ENCODE measurements at regions not wholly inside any gene's neighbourhood (a gene's known extent, or its start where the extent isn't known, plus 50 kb on each side); places are given as distances from the start of the nearest gene placed in this dataset.

GRCh38 chr3:94654096-94654495, 591.2 kb downstream of the NSUN3 start:
- H3K4me3 Mint-ChIP-seq = no peak overlapping the region
- no peak overlapping the region for H3K4me3 ChIP-seq (ENCODE audit: control extremely low read depth in 1 of 5, extremely low read depth in 1 of 5, insufficient read depth in 1 of 5, low read depth in 2 of 5, low read length in 4 of 5)
- no peak for ATAC-seq (ENCODE audit: low read depth)
- no peak for TF ChIP-seq EZH2 (IDR thresholded peaks at IDR 0.05; ENCODE audit: borderline replicate concordance, insufficient read depth, low read depth, low read length, poor library complexity, severe bottlenecking)
- TF ChIP-seq CTCF (IDR thresholded peaks at IDR 0.05) = no peak
- H3K9me3 Mint-ChIP-seq (ENCODE audit: insufficient read depth) = peaks cover 7% of the 10 kb centered on the region
- H3K9ac ChIP-seq (ENCODE audit: low read length) = no peak overlapping the region
- no peak for DNase-seq
- no peaks in the 10 kb centered on the region for H3K27me3 Mint-ChIP-seq
- ChIA-PET CTCF (no interaction called here), POLR2A (no interaction called here)
- no peaks in the 10 kb centered on the region for H3K36me3 ChIP-seq (replicated peaks in 1 of 2; ENCODE audit: control extremely low read depth in 1 of 2, control insufficient read depth in 1 of 2, extremely low read depth in 1 of 2, insufficient read depth in 2 of 2, low read length in 1 of 2)
- peaks cover 0 to 6% (median 2%) of the 10 kb centered on the region in 3 donors for H3K9me3 ChIP-seq (ENCODE audit: control extremely low read depth in 1 of 3, control insufficient read depth in 2 of 3, insufficient read depth in 1 of 3, low read length in 2 of 3)
- no peak overlapping the region for H3K27ac ChIP-seq (ENCODE audit: low read length in 2 of 2)
- WGBS (ENCODE audit: insufficient coverage) = 83% methylated on average over 1 of the region's 2 CpGs
- no peaks in the 10 kb centered on the region for H3K27me3 ChIP-seq (replicated peaks in 1 of 4; ENCODE audit: control extremely low read depth in 1 of 4, control insufficient read depth in 3 of 4, insufficient read depth in 4 of 4, low read length in 3 of 4)
- no peak overlapping the region for H3K4me2 ChIP-seq (replicated peaks; ENCODE audit: low read depth, low read length, poor library complexity, severe bottlenecking)
- H3K27ac Mint-ChIP-seq = no peak overlapping the region
- H3K4me1 Mint-ChIP-seq = no peaks in the 10 kb centered on the region
- H2AFZ ChIP-seq (ENCODE audit: insufficient read depth, low read depth, low read length, poor library complexity, severe bottlenecking) = no peak overlapping the region
- intact Hi-C loops (cut with micrococcal nuclease) = no loop called here
- no peaks in the 10 kb centered on the region for H4K20me1 ChIP-seq (ENCODE audit: control insufficient read depth, insufficient read depth, low read length, poor library complexity, severe bottlenecking)
- H3K79me2 ChIP-seq (ENCODE audit: control insufficient read depth, insufficient read depth, low read length) = no peaks in the 10 kb centered on the region
- no peaks in the 10 kb centered on the region for H3K4me1 ChIP-seq (ENCODE audit: control insufficient read depth in 2 of 2, insufficient read depth in 2 of 2, low read length in 2 of 2)

- Histone ChIP-seq H3K79me2 (ENCODE audit: control insufficient read depth, insufficient read depth, low read length) (no peaks in the 10 kb centered on the region), H3K27me3 (replicated peaks in 1 of 4; ENCODE audit: control extremely low read depth in 1 of 4, control insufficient read depth in 3 of 4, insufficient read depth in 4 of 4, low read length in 3 of 4) (no peaks in the 10 kb centered on the region), H3K4me3 (ENCODE audit: control extremely low read depth in 1 of 5, extremely low read depth in 1 of 5, insufficient read depth in 1 of 5, low read depth in 2 of 5, low read length in 4 of 5) (no peak overlapping the region), H4K20me1 (ENCODE audit: control insufficient read depth, insufficient read depth, low read length, poor library complexity, severe bottlenecking) (no peaks in the 10 kb centered on the region), H3K4me1 (ENCODE audit: control insufficient read depth in 2 of 2, insufficient read depth in 2 of 2, low read length in 2 of 2) (no peaks in the 10 kb centered on the region), H2AFZ (ENCODE audit: insufficient read depth, low read depth, low read length, poor library complexity, severe bottlenecking) (no peak overlapping the region), H3K9ac (ENCODE audit: low read length) (no peak overlapping the region), H3K36me3 (replicated peaks in 1 of 2; ENCODE audit: control extremely low read depth in 1 of 2, control insufficient read depth in 1 of 2, extremely low read depth in 1 of 2, insufficient read depth in 2 of 2, low read length in 1 of 2) (no peaks in the 10 kb centered on the region), H3K27ac (ENCODE audit: low read length in 2 of 2) (no peak overlapping the region), H3K9me3 (ENCODE audit: control extremely low read depth in 1 of 3, control insufficient read depth in 2 of 3, insufficient read depth in 1 of 3, low read length in 2 of 3) (no peaks in the 10 kb centered on the region), H3K4me2 (replicated peaks; ENCODE audit: low read depth, low read length, poor library complexity, severe bottlenecking) (no peak overlapping the region)
- no peak for ATAC-seq (ENCODE audit: low read depth)
- Mint-ChIP-seq H3K9me3 (ENCODE audit: insufficient read depth) (no peaks in the 10 kb centered on the region), H3K27me3 (no peaks in the 10 kb centered on the region), H3K4me1 (no peaks in the 10 kb centered on the region), H3K27ac (no peak overlapping the region), H3K4me3 (no peak overlapping the region)
- TF ChIP-seq EZH2 (IDR thresholded peaks at IDR 0.05; ENCODE audit: borderline replicate concordance, insufficient read depth, low read depth, low read length, poor library complexity, severe bottlenecking) = no peak
- TF ChIP-seq CTCF (IDR thresholded peaks at IDR 0.05) = no peak
- ChIA-PET POLR2A (no interaction called here), CTCF (no interaction called here)
- no peak for DNase-seq
- intact Hi-C loops (cut with micrococcal nuclease) = no loop called here
Measured at GRCh38 chr3:94665922-94666321, 603.1 kb downstream of the NSUN3 start.

All from B cell (primary cell).